ENCODE measurements at regions not wholly inside any gene's neighbourhood (a gene's known extent, or its start where the extent isn't known, plus 50 kb on each side); places are given as distances from the start of the nearest gene placed in this dataset.

DNA sequence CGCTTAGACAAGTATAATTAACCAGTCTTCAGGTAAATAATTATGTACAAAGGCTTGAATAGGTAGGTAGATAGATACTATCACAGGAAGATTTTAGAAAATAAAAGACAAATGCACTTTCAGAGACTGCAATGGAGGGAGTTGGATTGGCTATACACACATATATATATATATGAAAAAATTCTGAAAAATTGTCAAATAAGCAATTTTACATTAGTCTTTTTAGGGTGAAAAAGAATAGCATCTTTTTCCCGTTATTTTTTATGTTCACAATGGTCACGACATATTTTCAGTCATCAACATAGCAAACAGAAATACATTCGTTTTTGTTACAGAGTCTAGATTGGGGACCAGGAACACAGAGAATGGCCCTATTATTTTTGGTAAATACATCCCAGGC, 385.9 kb upstream of the ACTRT1 start:
- Histone ChIP-seq H3K4me1 (ENCODE audit: control insufficient read depth in 2 of 2, insufficient read depth in 2 of 2, low read length in 2 of 2) (no peaks in the 10 kb centered on the region), H3K4me3 (ENCODE audit: control extremely low read depth in 1 of 5, extremely low read depth in 1 of 5, insufficient read depth in 1 of 5, low read depth in 2 of 5, low read length in 4 of 5) (no peak overlapping the region), H2AFZ (ENCODE audit: insufficient read depth, low read depth, low read length, poor library complexity, severe bottlenecking) (no peak overlapping the region), H3K27ac (ENCODE audit: low read length in 2 of 2) (no peak overlapping the region), H3K4me2 (replicated peaks; ENCODE audit: low read depth, low read length, poor library complexity, severe bottlenecking) (no peak overlapping the region), H3K36me3 (replicated peaks in 1 of 2; ENCODE audit: control extremely low read depth in 1 of 2, control insufficient read depth in 1 of 2, extremely low read depth in 1 of 2, insufficient read depth in 2 of 2, low read length in 1 of 2) (no peaks in the 10 kb centered on the region), H3K9ac (ENCODE audit: low read length) (no peak overlapping the region), H3K79me2 (ENCODE audit: control insufficient read depth, insufficient read depth, low read length) (no peaks in the 10 kb centered on the region), H4K20me1 (ENCODE audit: control insufficient read depth, insufficient read depth, low read length, poor library complexity, severe bottlenecking) (no peaks in the 10 kb centered on the region), H3K9me3 (ENCODE audit: control extremely low read depth in 1 of 3, control insufficient read depth in 2 of 3, insufficient read depth in 1 of 3, low read length in 2 of 3) (no peaks in the 10 kb centered on the region), H3K27me3 (replicated peaks in 1 of 4; ENCODE audit: control extremely low read depth in 1 of 4, control insufficient read depth in 3 of 4, insufficient read depth in 4 of 4, low read length in 3 of 4) (no peaks in the 10 kb centered on the region)
- no peak for ATAC-seq (ENCODE audit: low read depth)
- peaks cover 2% of the 10 kb centered on the region for H3K9me3 Mint-ChIP-seq (ENCODE audit: insufficient read depth)
- no peak for TF ChIP-seq EZH2 (IDR thresholded peaks at IDR 0.05; ENCODE audit: borderline replicate concordance, insufficient read depth, low read depth, low read length, poor library complexity, severe bottlenecking)
- TF ChIP-seq, protein P1, sequence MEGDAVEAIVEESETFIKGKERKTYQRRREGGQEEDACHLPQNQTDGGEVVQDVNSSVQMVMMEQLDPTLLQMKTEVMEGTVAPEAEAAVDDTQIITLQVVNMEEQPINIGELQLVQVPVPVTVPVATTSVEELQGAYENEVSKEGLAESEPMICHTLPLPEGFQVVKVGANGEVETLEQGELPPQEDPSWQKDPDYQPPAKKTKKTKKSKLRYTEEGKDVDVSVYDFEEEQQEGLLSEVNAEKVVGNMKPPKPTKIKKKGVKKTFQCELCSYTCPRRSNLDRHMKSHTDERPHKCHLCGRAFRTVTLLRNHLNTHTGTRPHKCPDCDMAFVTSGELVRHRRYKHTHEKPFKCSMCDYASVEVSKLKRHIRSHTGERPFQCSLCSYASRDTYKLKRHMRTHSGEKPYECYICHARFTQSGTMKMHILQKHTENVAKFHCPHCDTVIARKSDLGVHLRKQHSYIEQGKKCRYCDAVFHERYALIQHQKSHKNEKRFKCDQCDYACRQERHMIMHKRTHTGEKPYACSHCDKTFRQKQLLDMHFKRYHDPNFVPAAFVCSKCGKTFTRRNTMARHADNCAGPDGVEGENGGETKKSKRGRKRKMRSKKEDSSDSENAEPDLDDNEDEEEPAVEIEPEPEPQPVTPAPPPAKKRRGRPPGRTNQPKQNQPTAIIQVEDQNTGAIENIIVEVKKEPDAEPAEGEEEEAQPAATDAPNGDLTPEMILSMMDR (IDR thresholded peaks at IDR 0.05), result no peak
- no peak overlapping the region for H3K27ac Mint-ChIP-seq
- no peak overlapping the region for H3K4me3 Mint-ChIP-seq
- no peak for DNase-seq
- ChIA-PET POLR2A (no interaction called here), CTCF (no interaction called here)
- intact Hi-C loops (cut with micrococcal nuclease), result no loop called here
- H3K27me3 Mint-ChIP-seq, result no peaks in the 10 kb centered on the region
- H3K4me1 Mint-ChIP-seq, result no peaks in the 10 kb centered on the region
- WGBS (ENCODE audit: insufficient coverage), result no CpG with 5 or more reads among the region's 4 CpGs

DNA sequence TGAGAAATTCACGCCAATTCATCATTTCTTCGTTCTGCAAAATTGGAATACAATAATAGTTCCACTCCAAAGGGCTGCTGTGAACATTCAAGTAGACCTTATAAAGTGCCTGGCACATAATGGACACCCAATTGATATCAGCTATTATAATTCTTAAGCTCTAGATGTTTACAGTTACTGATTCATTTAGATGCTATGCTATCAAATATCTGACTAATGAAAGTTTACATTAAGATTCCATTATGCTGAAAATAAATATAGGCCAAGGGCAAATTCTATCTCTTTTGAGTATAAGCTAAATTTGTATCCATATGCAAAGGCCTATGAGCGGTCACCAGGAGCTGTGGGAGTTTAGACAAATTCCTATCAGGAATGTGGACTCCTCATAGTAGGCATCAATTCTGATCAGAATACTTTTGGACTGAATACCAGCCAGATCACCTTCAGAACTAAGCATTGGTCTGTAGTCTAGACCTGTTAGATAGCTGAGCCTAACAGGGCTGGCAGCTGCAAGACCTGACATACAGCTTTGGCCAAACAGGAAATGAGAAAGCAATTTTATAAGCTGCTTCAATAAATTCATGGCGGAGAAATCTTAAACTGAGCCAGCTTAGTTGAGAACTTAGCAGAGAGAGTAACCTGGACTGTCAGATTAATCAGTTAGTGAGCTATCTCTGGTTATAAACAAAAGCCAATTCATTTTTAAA, 384.3 kb upstream of the ACTRT1 start:
- Histone ChIP-seq H3K27ac (ENCODE audit: low read length in 2 of 2) (no peak overlapping the region), H2AFZ (ENCODE audit: insufficient read depth, low read depth, low read length, poor library complexity, severe bottlenecking) (no peak overlapping the region), H3K4me2 (replicated peaks; ENCODE audit: low read depth, low read length, poor library complexity, severe bottlenecking) (no peak overlapping the region), H3K9ac (ENCODE audit: low read length) (no peak overlapping the region), H3K4me3 (ENCODE audit: control extremely low read depth in 1 of 5, extremely low read depth in 1 of 5, insufficient read depth in 1 of 5, low read depth in 2 of 5, low read length in 4 of 5) (no peak overlapping the region), H3K79me2 (ENCODE audit: control insufficient read depth, insufficient read depth, low read length) (no peaks in the 10 kb centered on the region), H3K27me3 (replicated peaks in 1 of 4; ENCODE audit: control extremely low read depth in 1 of 4, control insufficient read depth in 3 of 4, insufficient read depth in 4 of 4, low read length in 3 of 4) (no peaks in the 10 kb centered on the region), H4K20me1 (ENCODE audit: control insufficient read depth, insufficient read depth, low read length, poor library complexity, severe bottlenecking) (no peaks in the 10 kb centered on the region), H3K9me3 (ENCODE audit: control extremely low read depth in 1 of 3, control insufficient read depth in 2 of 3, insufficient read depth in 1 of 3, low read length in 2 of 3) (no peaks in the 10 kb centered on the region), H3K36me3 (replicated peaks in 1 of 2; ENCODE audit: control extremely low read depth in 1 of 2, control insufficient read depth in 1 of 2, extremely low read depth in 1 of 2, insufficient read depth in 2 of 2, low read length in 1 of 2) (no peaks in the 10 kb centered on the region), H3K4me1 (ENCODE audit: control insufficient read depth in 2 of 2, insufficient read depth in 2 of 2, low read length in 2 of 2) (no peaks in the 10 kb centered on the region)
- WGBS (ENCODE audit: insufficient coverage), result 82% methylated on average over 2 of the region's 4 CpGs
- CTCF ChIA-PET, result no interaction called here
- intact Hi-C loops (cut with micrococcal nuclease), result no loop called here
- no peak overlapping the region for H3K4me3 Mint-ChIP-seq
- no peaks in the 10 kb centered on the region for H3K4me1 Mint-ChIP-seq
- ATAC-seq (ENCODE audit: low read depth) (no peak), DNase-seq (no peak)
- no peaks in the 10 kb centered on the region for H3K27me3 Mint-ChIP-seq
- no peak overlapping the region for H3K27ac Mint-ChIP-seq
- POLR2A ChIA-PET, result no interaction called here
- TF ChIP-seq EZH2 (IDR thresholded peaks at IDR 0.05; ENCODE audit: borderline replicate concordance, insufficient read depth, low read depth, low read length, poor library complexity, severe bottlenecking), result no peak
- TF ChIP-seq, protein P1 (IDR thresholded peaks at IDR 0.05), result no peak
- H3K9me3 Mint-ChIP-seq (ENCODE audit: insufficient read depth), result peaks cover 2% of the 10 kb centered on the region
